GM21619 (cell line): ENCODE measurements at regions not wholly inside any gene's neighbourhood (a gene's known extent, or its start where the extent isn't known, plus 50 kb on each side); places are given as distances from the start of the nearest gene placed in this dataset.

Experiments used
- ATAC-seq: cut with Tn5 transposase; IDR thresholded peaks from one replicate; pipeline ENCODE4 v1.9.1; 2021; ENCODE audit not compliant: unreplicated experiment

- ATAC-seq = no peak
Measured at GRCh38 chr3:162103808-162104207, 607.2 kb downstream of the OTOL1 start.

GRCh38 chr3:162111861-162112260 is 615.3 kb downstream of the OTOL1 start:
- no peak for ATAC-seq

- ATAC-seq = no peak
Measured at GRCh38 chr3:162112719-162113118, 616.1 kb downstream of the OTOL1 start.

- ATAC-seq = no peak
Measured at GRCh38 chr3:162117961-162118360, 621.4 kb downstream of the OTOL1 start.

GRCh38 chr3:162119651-162120050 is 623.0 kb downstream of the OTOL1 start:
- ATAC-seq = no peak

GRCh38 chr3:162122405-162122804 is 625.8 kb downstream of the OTOL1 start:
- ATAC-seq = no peak

- ATAC-seq = no peak
Measured at GRCh38 chr3:162125790-162126189, 629.2 kb downstream of the OTOL1 start.

- no peak for ATAC-seq
Measured at GRCh38 chr3:162130582-162130981, 634.0 kb downstream of the OTOL1 start.

- ATAC-seq = no peak
Measured at GRCh38 chr3:162132981-162133380, 636.4 kb downstream of the OTOL1 start.

GRCh38 chr3:162134571-162134970 is 638.0 kb downstream of the OTOL1 start:
- no peak for ATAC-seq

GRCh38 chr3:162136136-162136535 is 639.5 kb downstream of the OTOL1 start:
- ATAC-seq = no peak

GRCh38 chr3:162138509-162138908 is 641.9 kb downstream of the OTOL1 start:
- ATAC-seq = no peak

- no peak for ATAC-seq
Measured at GRCh38 chr3:162139841-162140240, 643.2 kb downstream of the OTOL1 start.

GRCh38 chr3:162141272-162141791 is 644.7 kb downstream of the OTOL1 start:
- no peak for ATAC-seq

GRCh38 chr3:162142511-162142910 is 645.9 kb downstream of the OTOL1 start:
- ATAC-seq = no peak

GRCh38 chr3:162143180-162143579 is 646.6 kb downstream of the OTOL1 start:
- no peak for ATAC-seq

- ATAC-seq = no peak
Measured at GRCh38 chr3:162147996-162148395, 651.4 kb downstream of the OTOL1 start.

- no peak for ATAC-seq
Measured at GRCh38 chr3:162150790-162151189, 654.2 kb downstream of the OTOL1 start.

- ATAC-seq = no peak
Measured at GRCh38 chr3:162152636-162153035, 656.0 kb downstream of the OTOL1 start.

- no peak for ATAC-seq
Measured at GRCh38 chr3:162161595-162161994, 665.0 kb downstream of the OTOL1 start.

GRCh38 chr3:162165346-162165745 is 668.7 kb downstream of the OTOL1 start:
- ATAC-seq = no peak

- no peak for ATAC-seq
Measured at GRCh38 chr3:162166543-162166942, 669.9 kb downstream of the OTOL1 start.

- ATAC-seq = no peak
Measured at GRCh38 chr3:162168715-162169114, 672.1 kb downstream of the OTOL1 start.

- ATAC-seq = no peak
Measured at GRCh38 chr3:162170581-162170980, 674.0 kb downstream of the OTOL1 start.
